ENCODE measurements at regions not wholly inside any gene's neighbourhood (a gene's known extent, or its start where the extent isn't known, plus 50 kb on each side); places are given as distances from the start of the nearest gene placed in this dataset.

- H3K27ac Mint-ChIP-seq: no peak overlapping the region
- DNase-seq: no peak
- no peak for ATAC-seq
- H3K36me3 Mint-ChIP-seq (ENCODE audit: low read depth): no peaks in the 10 kb centered on the region
- peaks cover 3% of the 10 kb centered on the region for H3K27me3 Mint-ChIP-seq
- H3K4me1 Mint-ChIP-seq: peaks cover 7% of the 10 kb centered on the region
- no peak overlapping the region for H3K4me3 Mint-ChIP-seq
- H3K9me3 Mint-ChIP-seq: no peaks in the 10 kb centered on the region
These were observed 187.9 kb upstream of the ELL2 start for GRCh38 chr5:96149546-96149945.

DNA sequence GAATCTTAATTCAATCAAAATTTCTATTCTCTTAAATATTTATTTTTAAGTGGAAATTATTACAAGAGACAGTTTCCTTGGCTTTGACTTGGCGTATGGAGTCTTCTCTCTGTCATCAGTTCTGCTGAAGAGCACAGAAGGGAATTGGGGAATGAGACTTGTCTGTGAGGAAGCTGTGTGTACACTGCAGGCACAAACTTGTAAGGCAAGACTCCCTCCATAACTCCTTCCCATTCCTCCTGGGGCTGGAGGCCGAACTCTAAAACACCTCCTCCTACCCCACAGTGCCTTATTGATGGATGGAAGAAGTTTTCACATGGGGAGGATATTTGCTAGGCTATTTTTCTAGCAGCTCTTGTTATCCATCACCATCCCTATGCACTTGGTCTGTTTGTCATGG lies 187.4 kb upstream of the ELL2 start:
- H3K27me3 Mint-ChIP-seq: peaks cover 3% of the 10 kb centered on the region
- H3K27ac Mint-ChIP-seq: no peak overlapping the region
- no peak overlapping the region for H3K4me3 Mint-ChIP-seq
- H3K4me1 Mint-ChIP-seq: peaks cover 7% of the 10 kb centered on the region
- no peaks in the 10 kb centered on the region for H3K36me3 Mint-ChIP-seq (ENCODE audit: low read depth)
- no peak for ATAC-seq
- DNase-seq: no peak
- no peaks in the 10 kb centered on the region for H3K9me3 Mint-ChIP-seq

GRCh38 chr5:96148376-96148775 lies 186.7 kb upstream of the ELL2 start:
- DNase-seq (no peak), ATAC-seq (no peak)
- H3K36me3 Mint-ChIP-seq (ENCODE audit: low read depth): no peaks in the 10 kb centered on the region
- peaks cover 3% of the 10 kb centered on the region for H3K27me3 Mint-ChIP-seq
- no peak overlapping the region for H3K27ac Mint-ChIP-seq
- H3K4me3 Mint-ChIP-seq: no peak overlapping the region
- H3K9me3 Mint-ChIP-seq: no peaks in the 10 kb centered on the region
- H3K4me1 Mint-ChIP-seq: peaks cover 7% of the 10 kb centered on the region

DNA sequence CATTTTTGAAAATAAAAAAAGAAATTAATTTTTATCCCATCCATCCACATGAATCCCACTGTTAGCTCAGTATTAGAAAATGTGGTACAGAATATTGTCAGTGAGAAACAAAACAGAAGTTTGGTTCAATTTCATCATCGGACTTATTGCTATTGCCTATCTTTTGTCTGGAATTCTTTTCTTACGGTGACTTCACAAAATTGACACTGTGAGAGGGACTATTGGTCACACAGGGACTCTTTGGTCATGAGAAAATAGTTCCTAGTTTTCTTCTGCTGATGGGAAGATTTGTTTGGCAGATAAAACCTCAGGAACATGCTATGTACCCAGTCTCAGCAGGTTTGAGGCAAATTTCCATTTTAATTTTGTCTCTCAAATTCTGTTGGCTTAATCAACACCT lies 186.2 kb upstream of the ELL2 start:
- Mint-ChIP-seq H3K27me3 (peaks cover 3% of the 10 kb centered on the region), H3K9me3 (no peaks in the 10 kb centered on the region), H3K4me3 (no peak overlapping the region), H3K36me3 (ENCODE audit: low read depth) (no peaks in the 10 kb centered on the region), H3K4me1 (peaks cover 7% of the 10 kb centered on the region), H3K27ac (no peak overlapping the region)
- ATAC-seq: no peak
- DNase-seq: no peak

DNA sequence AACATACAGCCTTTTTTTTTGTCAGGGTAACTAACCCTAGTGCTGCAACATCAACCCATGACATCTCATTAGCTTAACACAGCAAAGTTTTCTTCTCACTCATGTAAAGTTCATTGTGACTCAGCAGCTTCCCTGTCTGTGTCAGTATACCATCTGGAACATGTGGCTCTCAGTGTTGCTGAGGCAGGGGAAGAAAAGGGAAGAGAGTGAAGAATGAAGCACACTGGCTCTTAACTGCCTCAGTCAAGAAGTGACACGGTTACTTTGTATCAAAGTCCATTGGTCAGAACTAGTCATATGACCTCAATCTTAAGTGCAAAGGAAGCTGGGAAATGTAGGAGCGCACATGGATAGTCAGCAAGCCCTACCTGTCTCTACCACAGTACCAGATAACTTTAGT lies 185.0 kb upstream of the ELL2 start:
- H3K4me3 Mint-ChIP-seq: no peak overlapping the region
- DNase-seq (no peak), ATAC-seq (peak; percentile 49)

GRCh38 chr5:96144289-96144688 lies 182.6 kb upstream of the ELL2 start:
- DNase-seq (no peak), ATAC-seq (no peak)
- Mint-ChIP-seq H3K27me3 (peaks cover 4% of the 10 kb centered on the region), H3K4me1 (no peaks in the 10 kb centered on the region), H3K9me3 (no peaks in the 10 kb centered on the region), H3K4me3 (no peak overlapping the region), H3K27ac (no peak overlapping the region), H3K36me3 (ENCODE audit: low read depth) (no peaks in the 10 kb centered on the region)

More for the DNA sequence above, 185.0 kb upstream of the ELL2 start:
- Mint-ChIP-seq H3K27me3 (peaks cover 3% of the 10 kb centered on the region), H3K36me3 (ENCODE audit: low read depth) (no peaks in the 10 kb centered on the region), H3K4me1 (peaks cover 2% of the 10 kb centered on the region), H3K27ac (no peak overlapping the region), H3K9me3 (no peaks in the 10 kb centered on the region)

- Mint-ChIP-seq H3K9me3 (no peaks in the 10 kb centered on the region), H3K27ac (no peak overlapping the region), H3K27me3 (peaks cover 4% of the 10 kb centered on the region), H3K36me3 (ENCODE audit: low read depth) (no peaks in the 10 kb centered on the region), H3K4me1 (no peaks in the 10 kb centered on the region), H3K4me3 (no peak overlapping the region)
- no peak for DNase-seq
- no peak for ATAC-seq
These were observed 181.8 kb upstream of the ELL2 start for GRCh38 chr5:96143450-96143849.

DNA sequence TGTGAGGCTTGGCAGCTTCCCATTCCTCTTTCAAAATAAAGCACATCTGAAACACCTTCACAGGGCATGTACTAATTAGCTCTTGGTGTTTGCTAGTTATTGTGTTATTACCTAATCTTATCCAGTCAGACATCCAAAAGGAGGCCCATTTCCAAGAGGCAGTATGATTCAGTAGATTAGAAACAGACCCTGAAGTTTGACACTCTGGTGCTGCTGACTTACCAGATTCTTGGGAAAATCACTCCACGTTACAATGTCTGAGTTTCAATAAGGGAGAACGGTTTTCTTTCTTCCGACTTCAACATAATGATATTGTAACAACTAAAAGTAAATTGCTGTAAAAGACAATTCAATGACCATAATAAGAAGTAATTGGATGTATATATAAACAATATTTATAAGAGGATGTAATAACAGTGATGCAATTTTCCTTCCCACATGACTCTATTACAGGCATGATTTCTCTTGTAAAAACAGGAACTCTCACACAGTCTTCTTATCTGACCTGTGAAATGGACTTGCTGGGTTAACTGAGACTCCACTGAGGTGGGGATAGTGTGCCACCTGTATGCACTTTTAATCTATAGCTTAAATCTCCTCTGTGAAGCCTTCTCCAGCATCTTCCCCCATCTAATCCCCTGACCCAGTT lies 181.3 kb upstream of the ELL2 start:
- no peaks in the 10 kb centered on the region for H3K9me3 Mint-ChIP-seq
- H3K4me1 Mint-ChIP-seq: no peaks in the 10 kb centered on the region
- peaks cover 4% of the 10 kb centered on the region for H3K27me3 Mint-ChIP-seq
- no peaks in the 10 kb centered on the region for H3K36me3 Mint-ChIP-seq (ENCODE audit: low read depth)
- ATAC-seq (no peak), DNase-seq (no peak)
- no peak overlapping the region for H3K27ac Mint-ChIP-seq
- H3K4me3 Mint-ChIP-seq: no peak overlapping the region

DNA sequence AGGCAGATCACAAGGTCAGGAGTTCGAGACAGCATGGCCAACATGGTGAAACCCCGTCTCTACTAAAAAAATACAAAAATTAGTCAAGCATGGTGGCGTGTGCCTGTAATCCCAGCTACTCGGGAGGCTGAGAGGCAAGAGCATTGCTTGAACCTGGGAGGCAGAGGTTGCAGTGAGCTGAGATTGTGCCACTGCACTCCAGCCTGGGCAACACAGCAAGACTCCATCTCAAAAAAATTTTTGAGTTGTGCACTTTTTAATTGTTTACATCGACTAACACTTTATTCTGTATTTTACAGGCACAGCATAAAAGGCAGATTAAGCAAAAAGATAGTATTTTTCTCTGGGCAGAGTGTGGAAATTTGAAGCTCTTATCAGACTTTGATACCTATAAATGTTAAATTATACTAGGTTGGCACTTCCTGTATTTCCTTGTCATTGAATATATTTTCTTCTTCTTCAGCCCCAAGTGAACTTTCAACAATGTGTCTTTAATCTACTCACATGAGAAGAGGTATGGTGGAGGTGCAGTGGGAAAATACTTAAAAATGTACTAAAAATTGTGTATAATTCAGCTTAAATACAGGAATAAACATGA lies 180.6 kb upstream of the ELL2 start:
- H3K27ac Mint-ChIP-seq: no peak overlapping the region
- no peaks in the 10 kb centered on the region for H3K9me3 Mint-ChIP-seq
- ATAC-seq: no peak
- H3K4me1 Mint-ChIP-seq: no peaks in the 10 kb centered on the region
- DNase-seq: no peak
- H3K4me3 Mint-ChIP-seq: no peak overlapping the region
- no peaks in the 10 kb centered on the region for H3K36me3 Mint-ChIP-seq (ENCODE audit: low read depth)
- peaks cover 6% of the 10 kb centered on the region for H3K27me3 Mint-ChIP-seq

DNA sequence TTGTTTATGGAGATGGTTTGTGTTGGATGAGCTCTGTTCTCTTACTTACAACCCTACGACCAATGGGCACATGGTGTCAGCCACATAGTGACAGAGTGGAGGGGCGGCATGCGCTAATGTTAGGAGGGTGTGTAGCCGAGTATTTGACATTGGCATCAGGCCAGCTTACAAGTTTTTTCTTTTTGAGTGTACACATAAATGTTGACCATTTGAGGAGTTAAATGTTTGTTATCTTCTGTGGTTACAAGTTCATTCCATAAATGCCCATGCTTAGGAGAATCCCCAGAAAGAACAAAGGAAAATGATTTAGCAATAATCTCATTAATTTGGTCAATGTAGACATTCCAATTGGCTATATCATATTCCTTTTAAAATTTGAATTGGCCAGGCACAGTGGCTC lies 180.1 kb upstream of the ELL2 start:
- H3K27me3 Mint-ChIP-seq: peaks cover 6% of the 10 kb centered on the region
- ATAC-seq (no peak), DNase-seq (no peak)
- H3K27ac Mint-ChIP-seq: no peak overlapping the region
- H3K4me3 Mint-ChIP-seq: no peak overlapping the region
- no peaks in the 10 kb centered on the region for H3K4me1 Mint-ChIP-seq
- no peaks in the 10 kb centered on the region for H3K9me3 Mint-ChIP-seq
- H3K36me3 Mint-ChIP-seq (ENCODE audit: low read depth): no peaks in the 10 kb centered on the region

DNA sequence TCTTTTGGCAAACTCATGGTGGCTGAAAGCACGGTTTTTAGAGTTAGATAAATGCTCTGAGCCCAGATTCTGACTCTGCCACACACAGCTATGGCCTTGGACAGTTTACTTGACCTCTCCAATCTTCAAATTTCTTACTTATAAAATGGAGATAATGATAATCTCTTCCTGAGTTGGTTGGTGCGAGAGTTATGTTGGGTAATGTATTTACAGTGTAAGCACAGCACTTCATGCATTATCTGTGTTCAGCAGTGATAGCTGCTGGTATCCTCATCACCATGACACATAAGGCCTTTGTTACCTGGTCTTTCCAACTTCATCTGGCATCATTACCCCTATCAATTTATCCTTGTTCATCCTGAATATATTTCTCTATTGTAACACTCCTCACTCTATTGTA lies 178.8 kb upstream of the ELL2 start:
- DNase-seq (no peak), ATAC-seq (no peak)
- Mint-ChIP-seq H3K27me3 (peaks cover 6% of the 10 kb centered on the region), H3K4me3 (no peak overlapping the region), H3K36me3 (ENCODE audit: low read depth) (no peaks in the 10 kb centered on the region), H3K4me1 (no peaks in the 10 kb centered on the region), H3K27ac (no peak overlapping the region), H3K9me3 (no peaks in the 10 kb centered on the region)

DNA sequence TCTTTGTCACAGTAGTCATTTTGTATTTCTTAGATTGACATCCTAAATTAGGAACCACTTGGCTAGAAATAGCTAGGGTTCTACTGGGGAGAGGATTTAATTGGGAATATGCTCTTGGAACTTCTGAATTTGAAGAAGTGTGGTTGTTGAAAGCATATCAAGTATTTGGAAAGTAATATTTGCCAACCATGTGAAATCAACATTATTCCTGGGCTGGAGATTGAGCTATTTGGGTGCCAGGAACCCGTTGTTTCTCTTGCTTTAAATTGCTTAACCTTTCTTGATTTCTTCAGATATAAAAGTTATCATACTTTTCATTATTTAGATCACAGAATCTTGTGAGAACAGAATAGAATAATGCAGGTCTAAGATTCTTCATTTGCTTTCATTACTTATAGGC lies 178.4 kb upstream of the ELL2 start:
- Mint-ChIP-seq H3K27me3 (peaks cover 6% of the 10 kb centered on the region), H3K9me3 (no peaks in the 10 kb centered on the region), H3K4me3 (no peak overlapping the region), H3K27ac (no peak overlapping the region), H3K4me1 (no peaks in the 10 kb centered on the region), H3K36me3 (ENCODE audit: low read depth) (no peaks in the 10 kb centered on the region)
- DNase-seq (no peak), ATAC-seq (no peak)

GRCh38 chr5:96134886-96135285 lies 173.2 kb upstream of the ELL2 start:
- peaks cover 5% of the 10 kb centered on the region for H3K27me3 Mint-ChIP-seq
- H3K9me3 Mint-ChIP-seq: no peaks in the 10 kb centered on the region
- H3K4me3 Mint-ChIP-seq: no peak overlapping the region
- DNase-seq (no peak), ATAC-seq (no peak)
- no peak overlapping the region for H3K27ac Mint-ChIP-seq
- no peaks in the 10 kb centered on the region for H3K4me1 Mint-ChIP-seq
- no peaks in the 10 kb centered on the region for H3K36me3 Mint-ChIP-seq (ENCODE audit: low read depth)

DNA sequence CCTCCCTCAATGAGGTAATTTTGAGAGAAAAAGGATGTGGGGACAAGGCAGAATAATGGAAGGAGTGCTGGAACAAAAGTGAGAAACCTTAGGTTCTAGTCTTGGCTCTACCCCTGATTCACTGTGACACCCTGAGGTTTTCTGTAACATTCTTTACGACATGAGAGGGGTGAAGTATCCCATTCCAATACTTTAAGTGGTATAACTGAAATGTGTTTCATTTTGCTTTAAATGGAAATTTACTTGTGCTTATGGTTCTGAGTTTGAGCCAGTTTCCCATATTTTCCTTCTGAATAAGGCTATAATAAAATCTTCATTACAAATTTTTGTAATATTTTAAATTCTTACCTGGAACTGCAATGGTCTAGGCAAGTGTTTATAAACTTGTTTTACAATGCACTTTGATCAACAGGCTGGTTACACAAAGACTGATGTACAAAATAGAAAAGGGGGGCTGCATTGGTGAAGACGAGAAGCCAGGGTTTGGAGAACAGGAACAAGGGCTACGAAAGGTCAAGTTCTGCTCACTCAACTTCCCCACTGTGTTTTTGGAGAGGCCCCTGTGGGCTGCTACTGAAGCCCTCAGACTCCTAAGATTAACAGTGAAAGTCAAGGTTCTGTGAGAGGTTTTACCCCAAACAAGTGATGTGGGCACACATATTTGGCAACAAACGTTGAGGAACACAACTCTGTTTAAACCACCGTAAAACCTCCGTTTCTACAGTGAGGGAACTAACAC lies 171.9 kb upstream of the ELL2 start:
- H3K27me3 Mint-ChIP-seq: peaks cover 5% of the 10 kb centered on the region
- no peaks in the 10 kb centered on the region for H3K4me1 Mint-ChIP-seq
- no peaks in the 10 kb centered on the region for H3K9me3 Mint-ChIP-seq
- no peak for DNase-seq
- no peaks in the 10 kb centered on the region for H3K36me3 Mint-ChIP-seq (ENCODE audit: low read depth)
- H3K4me3 Mint-ChIP-seq: no peak overlapping the region
- peak; percentile 28 for ATAC-seq
- no peak overlapping the region for H3K27ac Mint-ChIP-seq

DNA sequence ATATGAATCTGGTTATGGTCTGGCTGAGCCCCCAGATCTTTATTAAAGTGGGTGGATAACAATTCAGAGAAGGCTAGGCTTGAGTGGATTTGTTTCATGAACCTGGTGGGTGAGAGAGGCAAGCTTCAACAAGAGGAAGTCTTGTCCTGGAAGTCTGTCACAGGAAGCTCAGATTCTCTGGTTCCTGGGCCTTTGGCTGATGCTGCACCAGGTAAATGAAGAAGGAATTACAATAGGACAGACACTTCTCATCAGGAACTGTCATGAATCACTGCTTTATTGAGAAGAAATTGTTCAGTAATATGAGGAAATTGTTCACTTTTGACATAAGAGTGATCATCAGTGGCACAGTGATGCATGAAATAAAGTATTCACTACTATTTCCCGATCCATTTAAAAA lies 167.6 kb upstream of the ELL2 start:
- H3K27me3 Mint-ChIP-seq: peaks cover 15% of the 10 kb centered on the region
- DNase-seq: no peak
- no peaks in the 10 kb centered on the region for H3K36me3 Mint-ChIP-seq (ENCODE audit: low read depth)
- H3K27ac Mint-ChIP-seq: no peak overlapping the region
- no peaks in the 10 kb centered on the region for H3K4me1 Mint-ChIP-seq
- no peak overlapping the region for H3K4me3 Mint-ChIP-seq
- ATAC-seq: no peak
- no peaks in the 10 kb centered on the region for H3K9me3 Mint-ChIP-seq
